Thyroid gland (tissue), 4 donors: ENCODE measurements at regions not wholly inside any gene's neighbourhood (a gene's known extent, or its start where the extent isn't known, plus 50 kb on each side); places are given as distances from the start of the nearest gene placed in this dataset.

Experiments used
- DNase-seq, 2 donors: peaks; one replicate each; pipeline ENCODE4 v3.0.0-alpha.2; 2019
- H3K27ac ChIP-seq, 3 donors: fragments of 200-600 bp; sonication (generic); 1 replicate in 2 of 3; 2 replicates in 1 of 3; pipeline ENCODE4 v1.5.1; 2016 to 2019; ENCODE audit warnings: mild to moderate bottlenecking in 1 of 3, moderate library complexity in 1 of 3
- H3K27me3 ChIP-seq: fragments of 200-600 bp; sonication (generic); one replicate; pipeline ENCODE4 v1.5.1; 2019
- H3K36me3 ChIP-seq, 2 donors: fragments of 200-600 bp; sonication (generic); one replicate each; pipeline ENCODE4 v1.5.1; 2016 to 2019
- H3K4me1 ChIP-seq, 2 donors: fragments of 200-600 bp; sonication (generic); one replicate each; pipeline ENCODE4 v1.5.1; 2017 to 2019
- H3K4me3 ChIP-seq, 3 donors: fragments of 200-600 bp; sonication (generic); replicated peaks in 1 of 3; 1 replicate in 2 of 3; 2 replicates in 1 of 3; pipeline ENCODE4 v1.5.1; 2016; ENCODE audit warnings: mild to moderate bottlenecking in 1 of 3
- H3K9me3 ChIP-seq: fragments of 200-600 bp; sonication (generic); one replicate; pipeline ENCODE4 v1.5.1; 2017
- POLR2A ChIP-seq, 2 donors: fragments of 450-650 bp; IDR thresholded peaks; one replicate each; pipeline ENCODE4 v1.6.1; 2017; ENCODE audit warnings: antibody characterized with exemption in 2 of 2, mild to moderate bottlenecking in 2 of 2, moderate library complexity in 1 of 2
- WGBS, 2 donors: methylation state at CpG; one replicate each; pipeline ENCODE4 v1.1.5; 2017; 5-methylcytosine and 5-hydroxymethylcytosine counted together
- intact Hi-C: fragments of 100-400 bp; cut with DNase I; formaldehyde crosslinking; loops from one replicate; pipeline ENCODE4 v1.15.1; 2023
- TF ChIP-seq, protein P1 (sequence below), 6 experiments: fragments of 200-600 bp in 3 of 6; fragments of 450-650 bp in 3 of 6; sonication (generic) in 3 of 6; IDR thresholded peaks; one replicate each; pipeline ENCODE4 v1.5.1; 2016 to 2019; ENCODE audit warnings: antibody characterized with exemption in 6 of 6, mild to moderate bottlenecking in 2 of 6, inconsistent platforms in 1 of 6, moderate library complexity in 1 of 6

DNA sequence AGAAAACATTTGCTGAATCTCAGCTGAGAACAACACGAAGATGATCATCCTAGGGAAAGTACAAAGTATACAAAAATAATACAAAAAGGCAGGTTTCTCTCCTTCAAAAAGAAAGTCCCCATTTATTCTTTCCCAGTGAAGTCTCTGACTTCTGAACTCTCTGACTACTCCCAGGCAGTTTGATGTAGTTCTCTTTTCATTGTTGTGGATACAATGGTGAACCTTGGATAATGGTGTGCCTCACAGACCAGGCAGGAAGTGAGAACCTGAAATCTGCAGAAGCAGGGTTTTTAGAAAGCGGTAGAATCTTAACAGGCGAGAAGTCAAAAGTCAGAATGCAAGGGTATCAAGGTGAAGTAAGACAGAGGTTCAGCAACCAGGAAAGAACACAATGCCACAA lies 150.8 kb upstream of the NRP1 start:
- 92 to 93% methylated on average over 3 of the region's 3 CpGs for WGBS, 2 donors
- DNase-seq: no peak
- Histone ChIP-seq H3K9me3 (no peaks in the 10 kb centered on the region), H3K4me3 (no peak overlapping the region), H3K27ac (no peak overlapping the region), H3K36me3 (no peaks in the 10 kb centered on the region), H3K27me3 (no peaks in the 10 kb centered on the region), H3K4me1 (peaks cover 7 to 20% of the 10 kb centered on the region in 2 donors)
- TF ChIP-seq POLR2A (IDR thresholded peaks at IDR 0.05): no peak
- TF ChIP-seq, protein P1, sequence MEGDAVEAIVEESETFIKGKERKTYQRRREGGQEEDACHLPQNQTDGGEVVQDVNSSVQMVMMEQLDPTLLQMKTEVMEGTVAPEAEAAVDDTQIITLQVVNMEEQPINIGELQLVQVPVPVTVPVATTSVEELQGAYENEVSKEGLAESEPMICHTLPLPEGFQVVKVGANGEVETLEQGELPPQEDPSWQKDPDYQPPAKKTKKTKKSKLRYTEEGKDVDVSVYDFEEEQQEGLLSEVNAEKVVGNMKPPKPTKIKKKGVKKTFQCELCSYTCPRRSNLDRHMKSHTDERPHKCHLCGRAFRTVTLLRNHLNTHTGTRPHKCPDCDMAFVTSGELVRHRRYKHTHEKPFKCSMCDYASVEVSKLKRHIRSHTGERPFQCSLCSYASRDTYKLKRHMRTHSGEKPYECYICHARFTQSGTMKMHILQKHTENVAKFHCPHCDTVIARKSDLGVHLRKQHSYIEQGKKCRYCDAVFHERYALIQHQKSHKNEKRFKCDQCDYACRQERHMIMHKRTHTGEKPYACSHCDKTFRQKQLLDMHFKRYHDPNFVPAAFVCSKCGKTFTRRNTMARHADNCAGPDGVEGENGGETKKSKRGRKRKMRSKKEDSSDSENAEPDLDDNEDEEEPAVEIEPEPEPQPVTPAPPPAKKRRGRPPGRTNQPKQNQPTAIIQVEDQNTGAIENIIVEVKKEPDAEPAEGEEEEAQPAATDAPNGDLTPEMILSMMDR (IDR thresholded peaks at IDR 0.05): no peak
- intact Hi-C loops: no loop called here

DNA sequence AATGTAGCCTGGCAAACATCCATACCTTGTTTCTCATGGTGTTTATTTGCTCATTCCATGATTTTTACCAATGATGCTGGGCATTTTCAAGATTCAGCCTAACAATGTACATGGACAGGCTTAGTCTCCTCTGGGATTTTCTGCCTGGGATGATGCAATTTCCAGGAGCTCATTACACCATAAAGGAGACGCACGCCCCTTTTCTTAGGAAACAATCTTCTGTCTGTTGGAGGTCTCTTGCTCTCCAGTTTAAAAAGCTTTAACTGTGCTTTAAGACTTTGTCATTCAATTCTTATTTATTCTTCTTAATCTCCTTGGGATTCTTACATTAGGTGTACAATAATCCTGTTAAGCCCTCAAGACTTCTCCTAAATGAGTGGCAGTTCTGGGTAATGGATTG lies 150.3 kb upstream of the NRP1 start:
- H3K4me1 ChIP-seq: peaks cover 3 to 15% of the 10 kb centered on the region in 2 donors
- H3K4me3 ChIP-seq: no peak overlapping the region
- TF ChIP-seq, protein P1 (IDR thresholded peaks at IDR 0.05): no peak
- TF ChIP-seq POLR2A (IDR thresholded peaks at IDR 0.05): no peak
- intact Hi-C loops: no loop called here
- no peak for DNase-seq
- no peak overlapping the region for H3K27ac ChIP-seq
- H3K27me3 ChIP-seq: no peaks in the 10 kb centered on the region
- WGBS, 2 donors: 83 to 87% methylated on average over 2 of the region's 2 CpGs
- no peaks in the 10 kb centered on the region for H3K9me3 ChIP-seq
- no peaks in the 10 kb centered on the region for H3K36me3 ChIP-seq

DNA sequence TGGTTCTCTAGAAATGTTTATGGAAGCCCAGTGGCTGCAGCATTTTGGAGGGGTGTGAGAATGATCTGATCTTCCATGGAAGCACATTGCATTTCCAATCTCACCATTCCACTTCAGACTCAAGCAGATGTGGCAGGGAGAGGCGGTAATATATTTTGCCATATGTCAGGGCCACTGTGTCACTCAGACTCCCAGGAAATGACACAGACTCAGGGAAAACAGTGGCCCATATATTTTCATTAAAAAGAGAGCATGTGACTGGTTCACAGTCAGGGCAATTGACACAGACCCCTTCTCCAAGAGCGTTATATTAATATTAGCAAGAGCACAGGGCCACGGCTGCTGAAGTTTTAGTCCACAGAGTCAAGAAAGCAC lies 149.3 kb upstream of the NRP1 start:
- intact Hi-C loops: no loop called here
- Histone ChIP-seq H3K4me3 (no peak overlapping the region), H3K27me3 (no peaks in the 10 kb centered on the region), H3K36me3 (no peaks in the 10 kb centered on the region), H3K4me1 (peaks cover 0 to 11% of the 10 kb centered on the region in 2 donors), H3K27ac (no peak overlapping the region), H3K9me3 (no peaks in the 10 kb centered on the region)
- 95% methylated on average over 3 of the region's 3 CpGs for WGBS, 2 donors
- TF ChIP-seq, protein P1 (IDR thresholded peaks at IDR 0.05): no peak
- TF ChIP-seq POLR2A (IDR thresholded peaks at IDR 0.05): no peak
- DNase-seq: no peak

DNA sequence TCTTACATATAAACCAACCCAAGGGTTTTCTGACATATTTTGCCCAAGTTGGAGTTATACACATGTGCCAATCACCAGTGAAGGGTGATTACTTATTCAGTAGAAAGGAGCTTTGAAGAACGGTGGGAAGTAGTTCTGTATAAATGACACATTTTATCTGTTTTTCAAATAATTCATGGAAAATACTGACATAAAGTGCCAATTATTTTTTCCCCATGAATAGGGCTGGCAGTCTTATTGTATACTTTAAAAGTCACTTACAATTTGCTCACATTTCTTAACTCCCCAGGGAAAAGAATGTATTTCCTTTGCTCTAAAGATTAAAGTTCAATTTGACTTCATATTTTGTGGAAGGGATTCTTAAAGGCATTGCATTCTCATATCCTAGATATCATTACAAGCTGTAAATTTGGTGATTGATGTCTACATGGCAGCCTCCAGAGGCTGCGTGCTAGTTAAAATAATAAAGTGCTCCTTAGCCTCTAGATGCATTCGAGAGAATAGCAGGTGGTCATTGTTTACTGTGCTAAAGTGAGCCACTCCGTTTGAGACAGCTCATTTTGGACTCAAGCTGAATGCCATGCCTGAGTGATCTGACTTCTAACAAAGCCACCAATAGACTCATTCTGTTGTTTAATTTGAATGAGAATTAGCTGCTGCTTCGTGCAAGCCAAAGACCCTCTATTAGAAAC lies 148.8 kb upstream of the NRP1 start:
- no peaks in the 10 kb centered on the region for H3K9me3 ChIP-seq
- DNase-seq: no peak
- H3K27me3 ChIP-seq: no peaks in the 10 kb centered on the region
- peaks cover 0 to 11% of the 10 kb centered on the region in 2 donors for H3K4me1 ChIP-seq
- intact Hi-C loops: no loop called here
- no peak overlapping the region for H3K4me3 ChIP-seq
- TF ChIP-seq, protein P1 (IDR thresholded peaks at IDR 0.05): no peak
- TF ChIP-seq POLR2A (IDR thresholded peaks at IDR 0.05): no peak
- WGBS, 2 donors: 41 to 47% methylated on average over 5 of the region's 5 CpGs
- no peak overlapping the region for H3K27ac ChIP-seq
- H3K36me3 ChIP-seq: no peaks in the 10 kb centered on the region

DNA sequence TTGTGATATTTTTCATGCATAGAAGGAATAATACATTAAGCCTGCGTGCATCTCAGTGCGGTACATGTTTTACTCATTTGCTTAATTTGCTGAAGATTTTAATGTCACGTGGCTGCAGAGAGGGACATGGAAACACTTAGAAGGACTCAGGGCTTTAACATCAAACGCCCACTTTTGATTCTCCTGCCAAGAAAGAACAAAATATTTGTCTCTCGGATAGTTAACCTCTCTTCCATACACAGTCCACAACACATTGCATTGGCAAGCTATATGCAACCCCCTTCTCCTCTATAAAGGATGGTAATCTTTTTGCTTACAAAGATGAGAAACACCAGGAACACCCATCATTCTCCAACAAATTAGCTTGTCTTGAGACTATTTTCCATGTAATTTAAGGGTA lies 148.0 kb upstream of the NRP1 start:
- no peak for DNase-seq
- TF ChIP-seq, protein P1 (IDR thresholded peaks at IDR 0.05): no peak
- TF ChIP-seq POLR2A (IDR thresholded peaks at IDR 0.05): no peak
- Histone ChIP-seq H3K9me3 (no peaks in the 10 kb centered on the region), H3K27ac (no peak overlapping the region), H3K4me3 (no peak overlapping the region), H3K4me1 (peaks cover 0 to 11% of the 10 kb centered on the region in 2 donors), H3K36me3 (no peaks in the 10 kb centered on the region), H3K27me3 (no peaks in the 10 kb centered on the region)
- 83 to 86% methylated on average over 5 of the region's 5 CpGs for WGBS, 2 donors
- intact Hi-C loops: no loop called here
